Renal cortical epithelial cell (primary cell): ENCODE measurements at regions not wholly inside any gene's neighbourhood (a gene's known extent, or its start where the extent isn't known, plus 50 kb on each side); places are given as distances from the start of the nearest gene placed in this dataset.

Experiments used
- DNase-seq: peaks from one replicate; pipeline ENCODE4 v3.0.0-alpha.2; 2011; ENCODE audit warnings: low read depth

GRCh38 chr3:67706934-67707333 lies 52.5 kb upstream of the SUCLG2 start:
- no peak for DNase-seq

GRCh38 chr3:67704322-67704721 lies 49.9 kb upstream of the SUCLG2 start:
- no peak for DNase-seq
